Prostate gland (tissue), 2 donors: ENCODE measurements at regions not wholly inside any gene's neighbourhood (a gene's known extent, or its start where the extent isn't known, plus 50 kb on each side); places are given as distances from the start of the nearest gene placed in this dataset.

ENCODE experiments used
- DNase-seq: peaks from one replicate; pipeline ENCODE4 v3.0.0-alpha.2; 2019; ENCODE audit warnings: low spot score
- H3K27ac ChIP-seq, 2 donors: fragments of 200-600 bp; sonication (generic); 2 replicates each; pipeline ENCODE4 v1.5.1; 2017 to 2019
- H3K27me3 ChIP-seq: fragments of 200-600 bp; sonication (generic); replicated peaks from 2 replicates; pipeline ENCODE4 v1.5.1; 2019; ENCODE audit not compliant: insufficient read depth
- H3K36me3 ChIP-seq, 2 donors: fragments of 200-600 bp; sonication (generic); 1 replicate in 1 of 2; 2 replicates in 1 of 2; pipeline versions ENCODE4 v1.5.1 to v1.8.1; 2017 to 2019
- H3K4me1 ChIP-seq: fragments of 200-600 bp; sonication (generic); replicated peaks from 2 replicates; pipeline ENCODE4 v1.5.1; 2019
- H3K4me3 ChIP-seq, 2 donors: fragments of 200-600 bp; sonication (generic); 2 replicates each; pipeline ENCODE4 v1.5.1; 2017 to 2019
- H3K9me3 ChIP-seq: fragments of 200-600 bp; sonication (generic); 2 replicates; pipeline ENCODE4 v1.5.1; 2017
- CTCF ChIP-seq, 4 experiments: fragments of 200-600 bp in 2 of 4; fragments of 450-650 bp in 2 of 4; sonication (generic) in 2 of 4; IDR thresholded peaks; 1 replicate in 3 of 4; 2 replicates in 1 of 4; pipeline ENCODE4 v1.5.1; 2016 to 2019; ENCODE audit warnings: antibody characterized with exemption in 4 of 4, mild to moderate bottlenecking in 2 of 4, moderate library complexity in 2 of 4
- POLR2A ChIP-seq: fragments of 450-650 bp; IDR thresholded peaks from one replicate; pipeline ENCODE4 v1.6.1; 2016; ENCODE audit warnings: antibody characterized with exemption, mild to moderate bottlenecking
- POLR2AphosphoS5 ChIP-seq: sonication (generic); formaldehyde crosslinking; IDR thresholded peaks from one replicate; pipeline ENCODE4 v1.6.1; 2017; ENCODE audit warnings: antibody characterized with exemption
- WGBS: methylation state at CpG from one replicate; pipeline ENCODE4 v1.1.5; 2018; 5-methylcytosine and 5-hydroxymethylcytosine counted together
- intact Hi-C: fragments of 100-400 bp; cut with DNase I; formaldehyde crosslinking; loops from one replicate; pipeline ENCODE4 v1.14.2; 2022

GRCh38 chr6:113560376-113560775, 296.8 kb upstream of the MARCKS start:
- H3K9me3 ChIP-seq: no peaks in the 10 kb centered on the region
- no peaks in the 10 kb centered on the region for H3K27me3 ChIP-seq
- DNase-seq: no peak
- H3K36me3 ChIP-seq: no peaks in the 10 kb centered on the region
- no peak overlapping the region for H3K27ac ChIP-seq
- no peak overlapping the region for H3K4me3 ChIP-seq
- no peaks in the 10 kb centered on the region for H3K4me1 ChIP-seq
- no peak for TF ChIP-seq POLR2AphosphoS5
- TF ChIP-seq POLR2A: no peak
- no peak for TF ChIP-seq CTCF (IDR thresholded peaks at IDR 0.05)
- 98% methylated on average over 1 of the region's 1 CpG for WGBS
- intact Hi-C loops: no loop called here

- intact Hi-C loops: no loop called here
- H3K4me1 ChIP-seq: no peaks in the 10 kb centered on the region
- H3K27ac ChIP-seq: no peak overlapping the region
- no peaks in the 10 kb centered on the region for H3K9me3 ChIP-seq
- TF ChIP-seq CTCF (IDR thresholded peaks at IDR 0.05) (no peak), POLR2A (no peak), POLR2AphosphoS5 (no peak)
- no peaks in the 10 kb centered on the region for H3K36me3 ChIP-seq
- no peak for DNase-seq
- H3K4me3 ChIP-seq: no peak overlapping the region
- H3K27me3 ChIP-seq: no peaks in the 10 kb centered on the region
These were observed 296.2 kb upstream of the MARCKS start for GRCh38 chr6:113560908-113561307.

GRCh38 chr6:113562248-113562647, 294.9 kb upstream of the MARCKS start:
- TF ChIP-seq POLR2A (no peak), CTCF (IDR thresholded peaks at IDR 0.05) (no peak), POLR2AphosphoS5 (no peak)
- intact Hi-C loops: no loop called here
- Histone ChIP-seq H3K27ac (no peak overlapping the region), H3K4me3 (no peak overlapping the region), H3K27me3 (no peaks in the 10 kb centered on the region), H3K9me3 (no peaks in the 10 kb centered on the region), H3K36me3 (no peaks in the 10 kb centered on the region), H3K4me1 (no peaks in the 10 kb centered on the region)
- 90% methylated on average over 2 of the region's 2 CpGs for WGBS
- DNase-seq: no peak

GRCh38 chr6:113564371-113565171, 292.6 kb upstream of the MARCKS start:
- intact Hi-C loops: no loop called here
- H3K27ac ChIP-seq: no peak overlapping the region
- no peaks in the 10 kb centered on the region for H3K36me3 ChIP-seq

More at GRCh38 chr6:113564371-113565171, 292.6 kb upstream of the MARCKS start:
- H3K9me3 ChIP-seq: no peaks in the 10 kb centered on the region
- 35% methylated on average over 22 of the region's 22 CpGs for WGBS
- H3K27me3 ChIP-seq: no peaks in the 10 kb centered on the region
- no peak for TF ChIP-seq CTCF (IDR thresholded peaks at IDR 0.05)
- TF ChIP-seq POLR2A: no peak
- TF ChIP-seq POLR2AphosphoS5: no peak
- DNase-seq: peak; percentile 5
- no peak overlapping the region for H3K4me3 ChIP-seq
- no peaks in the 10 kb centered on the region for H3K4me1 ChIP-seq
